DOHH2 (cell line): ENCODE measurements at regions not wholly inside any gene's neighbourhood (a gene's known extent, or its start where the extent isn't known, plus 50 kb on each side); places are given as distances from the start of the nearest gene placed in this dataset.

ENCODE experiments used
- H3F3A ChIP-seq: fragments of 200-600 bp; sonication (generic), shearing (Covaris generic); 2 replicates; pipeline ENCODE4 v1.6.0; 2016; ENCODE audit warnings: antibody characterized with exemption, mild to moderate bottlenecking; ENCODE audit not compliant: control insufficient read depth, insufficient read depth
- H3K27ac ChIP-seq: fragments of 200-600 bp; sonication (generic); 2 replicates; pipeline ENCODE4 v1.5.1; 2014; ENCODE audit warnings: low read depth, mild to moderate bottlenecking, low read length, moderate library complexity
- H3K27me3 ChIP-seq: fragments of 200-600 bp; sonication (generic); 2 replicates; pipeline ENCODE4 v1.6.1; 2014; ENCODE audit warnings: mild to moderate bottlenecking, low read length, mixed read lengths; ENCODE audit not compliant: control insufficient read depth
- H3K36me3 ChIP-seq: fragments of 200-600 bp; sonication (generic); 2 replicates; pipeline ENCODE4 v1.6.1; 2014; ENCODE audit warnings: mild to moderate bottlenecking, low read length, moderate library complexity, mixed read lengths; ENCODE audit not compliant: control insufficient read depth
- H3K4me1 ChIP-seq: fragments of 200-600 bp; sonication (generic); 2 replicates; pipeline ENCODE4 v1.6.1; 2014; ENCODE audit warnings: mild to moderate bottlenecking, low read length, mixed read lengths; ENCODE audit not compliant: control insufficient read depth
- H3K4me2 ChIP-seq: fragments of 200-600 bp; sonication (generic); 2 replicates; pipeline ENCODE4 v1.6.0; 2014; ENCODE audit warnings: mild to moderate bottlenecking, low read length, moderate library complexity
- H3K4me3 ChIP-seq: fragments of 200-600 bp; sonication (generic); 2 replicates; pipeline ENCODE4 v1.5.1; 2014; ENCODE audit warnings: mild to moderate bottlenecking, low read length, mixed read lengths
- H3K79me2 ChIP-seq: fragments of 200-600 bp; sonication (generic); 2 replicates; pipeline ENCODE4 v1.6.1; 2014; ENCODE audit warnings: mild to moderate bottlenecking, low read length, mixed read lengths; ENCODE audit not compliant: control insufficient read depth
- H3K9me2 ChIP-seq: fragments of 200-600 bp; sonication (generic); replicated peaks from 2 replicates; pipeline ENCODE4 v1.6.1; 2014; ENCODE audit warnings: mild to moderate bottlenecking, low read length, mixed read lengths; ENCODE audit not compliant: control insufficient read depth
- H3K9me3 ChIP-seq: fragments of 200-600 bp; sonication (generic); 2 replicates; pipeline ENCODE4 v1.6.1; 2014; ENCODE audit warnings: antibody characterized with exemption, low read length, mixed read lengths; ENCODE audit not compliant: control insufficient read depth, insufficient read depth
- H4K20me1 ChIP-seq: fragments of 200-600 bp; sonication (generic); 2 replicates; pipeline ENCODE4 v1.6.0; 2014; ENCODE audit warnings: low read depth, mild to moderate bottlenecking, antibody characterized with exemption, low read length, moderate library complexity; ENCODE audit not compliant: control insufficient read depth, insufficient read depth
- CTCF ChIP-seq: fragments of 200-600 bp; sonication (generic); IDR thresholded peaks from one replicate; pipeline ENCODE4 v1.5.1; 2014; ENCODE audit warnings: antibody characterized with exemption, mild to moderate bottlenecking, low read depth, low read length; ENCODE audit not compliant: poor library complexity, severe bottlenecking
- EZH2phosphoT487 ChIP-seq: fragments of 200-600 bp; sonication (generic); IDR thresholded peaks from 2 replicates; pipeline ENCODE4 v1.6.1; 2017; ENCODE audit warnings: borderline replicate concordance, mild to moderate bottlenecking, antibody characterized with exemption, low read length, moderate library complexity, mixed read lengths

GRCh38 chr9:88710449-88710848, 175.5 kb downstream of the NXNL2 start:
- no peaks in the 10 kb centered on the region for H3K9me2 ChIP-seq
- no peaks in the 10 kb centered on the region for H3K9me3 ChIP-seq

DNA sequence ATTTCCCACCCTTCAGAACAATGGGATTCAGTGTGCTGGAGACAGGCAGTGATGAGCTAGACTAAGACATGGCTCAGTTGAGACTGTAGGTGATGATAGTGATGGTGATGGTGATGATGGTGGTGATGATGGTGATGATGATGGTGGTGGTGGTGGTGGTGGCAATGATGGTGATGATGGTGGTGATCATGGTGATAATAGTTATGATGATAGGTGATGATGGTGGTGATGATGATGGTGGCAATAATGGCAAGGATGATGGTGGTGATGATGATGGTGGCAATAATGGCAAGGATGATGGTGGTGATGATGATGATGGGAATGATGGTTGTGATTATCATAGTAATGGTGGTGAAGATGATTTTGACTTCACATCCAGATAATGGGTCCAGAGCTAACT, 176.7 kb downstream of the NXNL2 start:
- no peak for TF ChIP-seq EZH2phosphoT487
- no peak for TF ChIP-seq CTCF
- no peak overlapping the region for H3K4me2 ChIP-seq
- H4K20me1 ChIP-seq, result no peaks in the 10 kb centered on the region
- no peaks in the 10 kb centered on the region for H3K4me1 ChIP-seq
- no peaks in the 10 kb centered on the region for H3K27me3 ChIP-seq
- no peaks in the 10 kb centered on the region for H3K79me2 ChIP-seq
- no peaks in the 10 kb centered on the region for H3F3A ChIP-seq
- H3K27ac ChIP-seq, result no peak overlapping the region
- H3K4me3 ChIP-seq, result no peak overlapping the region
- H3K36me3 ChIP-seq, result no peaks in the 10 kb centered on the region
- no peaks in the 10 kb centered on the region for H3K9me3 ChIP-seq
- H3K9me2 ChIP-seq, result no peaks in the 10 kb centered on the region

More at GRCh38 chr9:88710449-88710848, 175.5 kb downstream of the NXNL2 start:
- TF ChIP-seq EZH2phosphoT487, result no peak
- no peak for TF ChIP-seq CTCF
- no peak overlapping the region for H3K4me3 ChIP-seq
- no peaks in the 10 kb centered on the region for H3K79me2 ChIP-seq
- H4K20me1 ChIP-seq, result no peaks in the 10 kb centered on the region
- H3K27me3 ChIP-seq, result no peaks in the 10 kb centered on the region
- no peak overlapping the region for H3K4me2 ChIP-seq
- H3F3A ChIP-seq, result no peaks in the 10 kb centered on the region
- H3K27ac ChIP-seq, result no peak overlapping the region
- H3K4me1 ChIP-seq, result no peaks in the 10 kb centered on the region
- no peaks in the 10 kb centered on the region for H3K36me3 ChIP-seq

DNA sequence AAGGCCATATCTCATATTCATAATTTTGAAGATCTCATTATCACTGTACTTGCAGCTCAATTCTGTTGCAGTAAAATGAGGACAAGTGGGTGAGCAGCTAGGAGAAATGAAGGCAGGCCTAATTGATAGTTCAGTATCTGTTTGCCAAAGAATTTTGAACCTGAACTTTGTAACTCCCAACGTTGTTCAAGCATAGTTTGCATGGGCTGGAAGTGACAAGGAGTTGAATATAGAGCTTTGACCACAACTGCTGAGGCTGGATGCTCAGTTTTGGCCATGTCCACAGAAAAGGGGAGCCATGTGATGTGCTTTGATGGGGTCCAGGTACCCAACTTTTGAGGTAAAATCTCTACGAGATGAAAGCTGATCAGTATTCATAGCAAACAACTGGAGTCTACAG, 177.5 kb downstream of the NXNL2 start:
- no peaks in the 10 kb centered on the region for H3K9me3 ChIP-seq
- no peaks in the 10 kb centered on the region for H4K20me1 ChIP-seq
- H3K4me1 ChIP-seq, result no peaks in the 10 kb centered on the region
- TF ChIP-seq CTCF (no peak), EZH2phosphoT487 (no peak)
- H3K9me2 ChIP-seq, result no peaks in the 10 kb centered on the region
- H3K27ac ChIP-seq, result no peak overlapping the region
- no peaks in the 10 kb centered on the region for H3K79me2 ChIP-seq
- no peaks in the 10 kb centered on the region for H3F3A ChIP-seq
- H3K4me2 ChIP-seq, result no peak overlapping the region
- no peaks in the 10 kb centered on the region for H3K36me3 ChIP-seq
- no peak overlapping the region for H3K4me3 ChIP-seq
- H3K27me3 ChIP-seq, result no peaks in the 10 kb centered on the region

GRCh38 chr9:88713010-88713409, 178.0 kb downstream of the NXNL2 start:
- no peaks in the 10 kb centered on the region for H3F3A ChIP-seq
- no peaks in the 10 kb centered on the region for H3K36me3 ChIP-seq
- H3K79me2 ChIP-seq, result no peaks in the 10 kb centered on the region
- no peak overlapping the region for H3K4me3 ChIP-seq
- no peaks in the 10 kb centered on the region for H3K27me3 ChIP-seq
- no peak overlapping the region for H3K4me2 ChIP-seq
- no peaks in the 10 kb centered on the region for H4K20me1 ChIP-seq
- no peaks in the 10 kb centered on the region for H3K9me2 ChIP-seq
- no peak overlapping the region for H3K27ac ChIP-seq
- H3K4me1 ChIP-seq, result no peaks in the 10 kb centered on the region
- no peaks in the 10 kb centered on the region for H3K9me3 ChIP-seq
- TF ChIP-seq EZH2phosphoT487, result no peak
- TF ChIP-seq CTCF, result no peak
